Smooth muscle cell (in vitro differentiated cells): ENCODE measurements at regions not wholly inside any gene's neighbourhood (a gene's known extent, or its start where the extent isn't known, plus 50 kb on each side); places are given as distances from the start of the nearest gene placed in this dataset.

Source experiments
- DNase-seq: peaks from one replicate; lab custom pipeline; 2025; ENCODE audit not compliant: unreplicated experiment; lab: John Stamatoyannopoulos, UW
- H2AFZ ChIP-seq: fragments of 200-600 bp; sonication (generic); 2 replicates; pipeline ENCODE4 v1.6.0; 2016; ENCODE audit warnings: antibody characterized with exemption, low read depth, mild to moderate bottlenecking
- H3F3A ChIP-seq: fragments of 200-600 bp; sonication (generic); 2 replicates; pipeline ENCODE4 v1.6.0; 2017; ENCODE audit warnings: antibody characterized with exemption, low read depth
- H3K27ac ChIP-seq: fragments of 200-600 bp; sonication (generic); 2 replicates; pipeline ENCODE4 v1.5.1; 2016; ENCODE audit warnings: low read depth, mild to moderate bottlenecking
- H3K27me3 ChIP-seq: fragments of 200-600 bp; sonication (generic); 2 replicates; pipeline ENCODE4 v1.6.1; 2016; ENCODE audit warnings: low read depth, mild to moderate bottlenecking
- H3K36me3 ChIP-seq: fragments of 200-600 bp; sonication (generic); 2 replicates; pipeline ENCODE4 v1.5.1; 2016; ENCODE audit warnings: low read depth
- H3K4me1 ChIP-seq: fragments of 200-600 bp; sonication (generic); 2 replicates; pipeline ENCODE4 v1.5.1; 2016; ENCODE audit warnings: low read depth
- H3K4me2 ChIP-seq: fragments of 200-600 bp; sonication (generic); 2 replicates; pipeline ENCODE4 v1.6.0; 2016; ENCODE audit warnings: mild to moderate bottlenecking
- H3K4me3 ChIP-seq: fragments of 200-600 bp; sonication (generic); 2 replicates; pipeline ENCODE4 v1.5.1; 2016; ENCODE audit warnings: mild to moderate bottlenecking
- H3K79me2 ChIP-seq: fragments of 200-600 bp; sonication (generic); 2 replicates; pipeline ENCODE4 v1.6.0; 2016; ENCODE audit warnings: low read depth, mild to moderate bottlenecking
- H3K9ac ChIP-seq: fragments of 200-600 bp; sonication (generic); 2 replicates; pipeline ENCODE4 v1.6.0; 2016; ENCODE audit warnings: low read depth
- H3K9me3 ChIP-seq: fragments of 200-600 bp; sonication (generic); replicated peaks from 2 replicates; pipeline ENCODE4 v1.5.1; 2016; ENCODE audit warnings: low read depth
- H4K20me1 ChIP-seq: fragments of 200-600 bp; sonication (generic); 2 replicates; pipeline ENCODE4 v1.6.0; 2016; ENCODE audit warnings: low read depth
- CTCF ChIP-seq: fragments of 200-600 bp; sonication (generic); IDR thresholded peaks from 2 replicates; pipeline ENCODE4 v1.5.1; 2017; ENCODE audit warnings: borderline replicate concordance, mild to moderate bottlenecking, antibody characterized with exemption; ENCODE audit not compliant: insufficient read depth, poor library complexity, severe bottlenecking
- WGBS: methylation state at CpG from one replicate; pipeline ENCODE4 v1.1.7; 2016; ENCODE audit warnings: low lambda C conversion rate; 5-methylcytosine and 5-hydroxymethylcytosine counted together

DNA sequence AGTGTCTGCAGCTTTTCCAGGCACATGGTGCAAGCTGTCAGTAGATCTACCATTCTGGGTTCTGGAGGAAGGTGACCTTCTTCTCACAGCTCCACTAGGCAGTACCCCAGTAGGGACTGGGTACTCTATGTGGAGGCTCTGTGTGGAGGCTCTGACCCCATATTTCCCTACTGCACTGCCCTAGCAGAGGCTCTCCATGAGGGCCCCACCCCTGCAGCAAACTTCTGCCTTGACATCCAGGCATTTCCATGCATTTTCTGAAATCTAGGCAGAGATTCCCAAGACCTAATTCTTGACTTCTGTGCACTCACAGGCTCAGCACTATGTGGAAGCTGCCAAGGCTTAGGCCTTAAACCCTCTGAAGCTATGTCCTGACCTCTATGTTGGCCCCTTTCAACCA lies 1060.0 kb downstream of the NAALADL2 start:
- Histone ChIP-seq H3K4me1 (no peaks in the 10 kb centered on the region), H3K9ac (no peak overlapping the region)
- no peak for TF ChIP-seq CTCF

GRCh38 chr3:175916191-175916934 lies 1057.2 kb downstream of the NAALADL2 start:
- H3K4me3 ChIP-seq = no peak overlapping the region
- no peak for TF ChIP-seq CTCF
- H3K79me2 ChIP-seq = no peaks in the 10 kb centered on the region
- no peaks in the 10 kb centered on the region for H4K20me1 ChIP-seq
- H3F3A ChIP-seq = no peaks in the 10 kb centered on the region
- no peak overlapping the region for H2AFZ ChIP-seq
- H3K27ac ChIP-seq = no peak overlapping the region
- H3K9ac ChIP-seq = no peak overlapping the region
- H3K27me3 ChIP-seq = no peaks in the 10 kb centered on the region
- H3K36me3 ChIP-seq = no peaks in the 10 kb centered on the region
- H3K4me2 ChIP-seq = no peak overlapping the region
- no peak for DNase-seq
- H3K4me1 ChIP-seq = no peaks in the 10 kb centered on the region
- WGBS = 94% methylated on average over 4 of the region's 4 CpGs
- H3K9me3 ChIP-seq = no peaks in the 10 kb centered on the region

More for the DNA sequence above, 1060.0 kb downstream of the NAALADL2 start:
- H4K20me1 ChIP-seq = no peaks in the 10 kb centered on the region
- DNase-seq = no peak
- H3K27ac ChIP-seq = no peak overlapping the region
- no peak overlapping the region for H3K4me2 ChIP-seq
- no peaks in the 10 kb centered on the region for H3K9me3 ChIP-seq
- H3K36me3 ChIP-seq = no peaks in the 10 kb centered on the region
- H3F3A ChIP-seq = no peaks in the 10 kb centered on the region
- no peak overlapping the region for H3K4me3 ChIP-seq
- no peaks in the 10 kb centered on the region for H3K27me3 ChIP-seq
- no peaks in the 10 kb centered on the region for H3K79me2 ChIP-seq
- H2AFZ ChIP-seq = no peak overlapping the region

GRCh38 chr3:175914785-175915184 lies 1055.7 kb downstream of the NAALADL2 start:
- Histone ChIP-seq H3K36me3 (no peaks in the 10 kb centered on the region), H3K4me3 (no peak overlapping the region), H4K20me1 (no peaks in the 10 kb centered on the region), H3K9ac (no peak overlapping the region), H3K9me3 (no peaks in the 10 kb centered on the region), H3K4me1 (no peaks in the 10 kb centered on the region), H2AFZ (no peak overlapping the region), H3K27me3 (no peaks in the 10 kb centered on the region), H3K79me2 (no peaks in the 10 kb centered on the region), H3K4me2 (no peak overlapping the region), H3F3A (no peaks in the 10 kb centered on the region), H3K27ac (no peak overlapping the region)
- TF ChIP-seq CTCF = no peak
- no peak for DNase-seq

- Histone ChIP-seq H3K4me3 (no peak overlapping the region), H3K9me3 (no peaks in the 10 kb centered on the region), H3K9ac (no peak overlapping the region), H3K36me3 (no peaks in the 10 kb centered on the region), H3F3A (no peaks in the 10 kb centered on the region), H3K79me2 (no peaks in the 10 kb centered on the region), H3K27ac (no peak overlapping the region), H4K20me1 (no peaks in the 10 kb centered on the region), H3K4me2 (no peak overlapping the region), H3K27me3 (no peaks in the 10 kb centered on the region), H3K4me1 (no peaks in the 10 kb centered on the region), H2AFZ (no peak overlapping the region)
- no peak for TF ChIP-seq CTCF
- no peak for DNase-seq
- 84% methylated on average over 3 of the region's 3 CpGs for WGBS
Measured at GRCh38 chr3:175913286-175913685, 1054.2 kb downstream of the NAALADL2 start.
